ENCODE measurements at regions not wholly inside any gene's neighbourhood (a gene's known extent, or its start where the extent isn't known, plus 50 kb on each side); places are given as distances from the start of the nearest gene placed in this dataset.

- Histone ChIP-seq H3K18ac (ENCODE audit: low read length) (no peak overlapping the region), H3K4me1 (ENCODE audit: control insufficient read depth, low read depth, low read length) (no peaks in the 10 kb centered on the region), H3K4me2 (ENCODE audit: low read length) (no peak overlapping the region), H3K56ac (ENCODE audit: low read length) (no peak overlapping the region), H3K27me3 (ENCODE audit: insufficient read depth, low read length, poor library complexity) (no peaks in the 10 kb centered on the region), H3K27ac (ENCODE audit: low read depth, low read length) (no peak overlapping the region), H3K23ac (ENCODE audit: low read length) (no peak overlapping the region), H3K4ac (ENCODE audit: low read depth, low read length) (no peak overlapping the region), H2AK5ac (ENCODE audit: low read length) (no peak overlapping the region), H3K79me1 (ENCODE audit: low read length) (no peaks in the 10 kb centered on the region), H3K79me2 (ENCODE audit: control insufficient read depth, insufficient read depth, low read length) (no peaks in the 10 kb centered on the region), H4K8ac (ENCODE audit: low read depth, low read length) (no peak overlapping the region), H3K36me3 (ENCODE audit: control insufficient read depth, insufficient read depth, low read length) (no peaks in the 10 kb centered on the region), H2BK5ac (ENCODE audit: low read length) (no peak overlapping the region), H2BK120ac (ENCODE audit: low read depth, low read length) (no peak overlapping the region), H4K5ac (ENCODE audit: low read length) (no peak overlapping the region), H3K9ac (ENCODE audit: low read length) (no peak overlapping the region), H2BK15ac (replicated peaks; ENCODE audit: low read depth) (no peak overlapping the region), H3K4me3 (ENCODE audit: low read length) (no peak overlapping the region)
- DNase-seq, result no peak
- no CpG with 5 or more reads among the region's 1 CpG for WGBS (ENCODE audit: extremely low coverage, insufficient coverage, low lambda C conversion rate)
Observed at GRCh38 chr21:25461725-25462124, 145.6 kb downstream of the MRPL39 start.

DNA sequence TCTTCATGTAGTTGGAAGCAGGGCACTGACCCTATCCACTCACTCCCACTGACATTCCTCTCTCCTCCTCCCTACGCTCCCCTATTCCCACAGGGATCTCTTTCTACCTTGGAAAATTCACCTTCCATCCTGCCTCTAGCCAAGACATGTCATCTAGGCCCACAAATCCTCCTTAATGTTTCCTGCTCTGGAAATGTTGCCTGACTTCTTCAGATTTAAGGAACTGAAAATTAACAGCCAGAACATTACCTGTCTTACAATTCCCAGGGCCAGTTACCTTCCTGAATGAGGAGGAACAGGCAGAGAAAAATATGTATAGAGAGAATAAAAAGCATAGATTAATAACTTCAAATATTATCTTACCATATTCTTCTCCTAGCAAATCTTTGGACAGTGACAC lies 147.3 kb downstream of the MRPL39 start:
- Histone ChIP-seq H3K27ac (ENCODE audit: low read depth, low read length) (no peak overlapping the region), H3K4me2 (ENCODE audit: low read length) (no peak overlapping the region), H3K36me3 (ENCODE audit: control insufficient read depth, insufficient read depth, low read length) (no peaks in the 10 kb centered on the region), H4K8ac (ENCODE audit: low read depth, low read length) (no peak overlapping the region), H3K9ac (ENCODE audit: low read length) (no peak overlapping the region), H3K4me3 (ENCODE audit: low read length) (no peak overlapping the region), H2BK5ac (ENCODE audit: low read length) (no peak overlapping the region), H3K4me1 (ENCODE audit: control insufficient read depth, low read depth, low read length) (no peaks in the 10 kb centered on the region), H3K23ac (ENCODE audit: low read length) (no peak overlapping the region), H3K4ac (ENCODE audit: low read depth, low read length) (no peak overlapping the region), H3K27me3 (ENCODE audit: insufficient read depth, low read length, poor library complexity) (no peaks in the 10 kb centered on the region), H3K56ac (ENCODE audit: low read length) (no peak overlapping the region), H2BK120ac (ENCODE audit: low read depth, low read length) (no peak overlapping the region), H3K79me1 (ENCODE audit: low read length) (no peaks in the 10 kb centered on the region), H4K5ac (ENCODE audit: low read length) (no peak overlapping the region), H3K79me2 (ENCODE audit: control insufficient read depth, insufficient read depth, low read length) (no peaks in the 10 kb centered on the region), H3K18ac (ENCODE audit: low read length) (no peak overlapping the region), H2AK5ac (ENCODE audit: low read length) (no peak overlapping the region), H2BK15ac (replicated peaks; ENCODE audit: low read depth) (no peak overlapping the region)
- DNase-seq, result no peak
- WGBS (ENCODE audit: extremely low coverage, insufficient coverage, low lambda C conversion rate), result no CpG with 5 or more reads among the region's 1 CpG

DNA sequence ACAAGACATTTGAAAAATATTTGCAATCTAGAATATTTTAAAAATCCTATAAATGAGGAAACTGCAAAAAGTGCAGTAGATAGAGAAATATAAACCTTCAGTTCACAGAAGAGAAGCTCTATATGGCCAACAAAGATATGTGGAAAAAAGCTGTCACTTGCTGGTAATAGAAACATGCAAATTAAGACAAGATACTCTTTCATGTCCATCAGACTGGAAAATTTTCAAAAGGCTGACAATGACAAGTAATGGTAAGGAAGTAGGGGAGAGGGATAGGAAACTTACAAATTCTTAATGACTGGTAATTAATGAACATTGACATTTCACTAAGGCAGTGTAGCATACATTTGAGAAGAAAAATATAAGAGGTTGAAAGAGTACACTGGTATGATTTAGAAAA lies 147.9 kb downstream of the MRPL39 start:
- no peak overlapping the region for H3K27ac ChIP-seq (ENCODE audit: low read depth, low read length)
- no peak overlapping the region for H2BK15ac ChIP-seq (replicated peaks; ENCODE audit: low read depth)
- H3K36me3 ChIP-seq (ENCODE audit: control insufficient read depth, insufficient read depth, low read length), result no peaks in the 10 kb centered on the region
- no peak overlapping the region for H2BK120ac ChIP-seq (ENCODE audit: low read depth, low read length)
- no peak for DNase-seq
- H3K4me2 ChIP-seq (ENCODE audit: low read length), result no peak overlapping the region
- H3K56ac ChIP-seq (ENCODE audit: low read length), result no peak overlapping the region
- H3K9ac ChIP-seq (ENCODE audit: low read length), result no peak overlapping the region
- H3K4ac ChIP-seq (ENCODE audit: low read depth, low read length), result no peak overlapping the region
- H3K18ac ChIP-seq (ENCODE audit: low read length), result no peak overlapping the region
- H4K8ac ChIP-seq (ENCODE audit: low read depth, low read length), result no peak overlapping the region
- H3K4me1 ChIP-seq (ENCODE audit: control insufficient read depth, low read depth, low read length), result no peaks in the 10 kb centered on the region
- no peaks in the 10 kb centered on the region for H3K27me3 ChIP-seq (ENCODE audit: insufficient read depth, low read length, poor library complexity)
- no peaks in the 10 kb centered on the region for H3K79me1 ChIP-seq (ENCODE audit: low read length)
- H3K4me3 ChIP-seq (ENCODE audit: low read length), result no peak overlapping the region
- H2BK5ac ChIP-seq (ENCODE audit: low read length), result no peak overlapping the region
- H3K23ac ChIP-seq (ENCODE audit: low read length), result no peak overlapping the region
- H4K5ac ChIP-seq (ENCODE audit: low read length), result no peak overlapping the region
- no peak overlapping the region for H2AK5ac ChIP-seq (ENCODE audit: low read length)
- no peaks in the 10 kb centered on the region for H3K79me2 ChIP-seq (ENCODE audit: control insufficient read depth, insufficient read depth, low read length)

DNA sequence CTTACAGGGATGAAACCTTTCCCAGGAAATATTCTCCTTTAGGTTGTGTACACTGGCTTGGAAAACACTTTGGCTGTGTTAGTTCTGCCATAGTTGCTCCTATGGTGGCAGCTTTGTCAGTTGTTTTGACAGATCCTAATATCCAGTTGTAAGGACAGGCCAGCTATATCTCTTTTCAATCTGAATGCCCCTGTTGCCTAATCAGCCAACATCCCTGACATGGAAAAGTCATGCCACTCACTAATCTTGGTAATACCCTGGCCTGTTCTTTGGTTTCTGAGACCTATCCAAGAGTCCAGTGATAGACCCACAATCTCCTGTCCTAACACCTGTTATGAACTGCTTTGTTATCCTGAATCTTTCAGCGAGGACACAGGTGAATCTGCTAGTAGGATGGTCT lies 148.8 kb downstream of the MRPL39 start:
- Histone ChIP-seq H3K18ac (ENCODE audit: low read length) (no peak overlapping the region), H3K79me2 (ENCODE audit: control insufficient read depth, insufficient read depth, low read length) (no peaks in the 10 kb centered on the region), H3K79me1 (ENCODE audit: low read length) (no peaks in the 10 kb centered on the region), H3K27ac (ENCODE audit: low read depth, low read length) (no peak overlapping the region), H2BK15ac (replicated peaks; ENCODE audit: low read depth) (no peak overlapping the region), H2AK5ac (ENCODE audit: low read length) (no peak overlapping the region), H3K23ac (ENCODE audit: low read length) (no peak overlapping the region), H2BK120ac (ENCODE audit: low read depth, low read length) (no peak overlapping the region), H4K8ac (ENCODE audit: low read depth, low read length) (no peak overlapping the region), H3K27me3 (ENCODE audit: insufficient read depth, low read length, poor library complexity) (no peaks in the 10 kb centered on the region), H3K4me2 (ENCODE audit: low read length) (no peak overlapping the region), H3K9ac (ENCODE audit: low read length) (no peak overlapping the region), H4K5ac (ENCODE audit: low read length) (no peak overlapping the region), H3K4me1 (ENCODE audit: control insufficient read depth, low read depth, low read length) (no peaks in the 10 kb centered on the region), H3K4ac (ENCODE audit: low read depth, low read length) (no peak overlapping the region), H3K56ac (ENCODE audit: low read length) (no peak overlapping the region), H2BK5ac (ENCODE audit: low read length) (no peak overlapping the region), H3K4me3 (ENCODE audit: low read length) (no peak overlapping the region), H3K36me3 (ENCODE audit: control insufficient read depth, insufficient read depth, low read length) (no peaks in the 10 kb centered on the region)
- no peak for DNase-seq
- WGBS (ENCODE audit: extremely low coverage, insufficient coverage, low lambda C conversion rate), result no CpG with 5 or more reads among the region's 1 CpG

DNA sequence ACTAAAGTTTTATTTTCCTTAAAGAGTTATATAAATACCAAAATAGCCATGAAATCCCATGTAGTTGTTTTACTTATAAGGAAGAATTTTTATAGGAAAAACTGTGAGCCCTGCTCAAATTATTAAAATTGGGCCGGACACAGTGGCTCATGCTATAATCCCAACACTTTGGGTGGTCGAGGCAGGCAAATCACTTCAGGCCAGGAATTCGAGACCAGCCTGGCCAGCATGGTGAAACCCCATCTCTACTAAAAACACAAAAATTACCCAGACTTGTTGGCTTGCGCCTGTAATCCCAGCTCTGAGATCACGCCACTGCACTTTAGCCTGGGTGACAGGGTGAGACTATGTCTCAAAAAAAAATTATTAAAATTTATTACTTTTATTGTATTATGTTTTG lies 149.3 kb downstream of the MRPL39 start:
- no peak for DNase-seq
- Histone ChIP-seq H2BK5ac (ENCODE audit: low read length) (no peak overlapping the region), H3K4me3 (ENCODE audit: low read length) (no peak overlapping the region), H2BK120ac (ENCODE audit: low read depth, low read length) (no peak overlapping the region), H3K4ac (ENCODE audit: low read depth, low read length) (no peak overlapping the region), H2AK5ac (ENCODE audit: low read length) (no peak overlapping the region), H4K5ac (ENCODE audit: low read length) (no peak overlapping the region), H2BK15ac (replicated peaks; ENCODE audit: low read depth) (no peak overlapping the region), H3K9ac (ENCODE audit: low read length) (no peak overlapping the region), H3K79me2 (ENCODE audit: control insufficient read depth, insufficient read depth, low read length) (no peaks in the 10 kb centered on the region), H3K4me1 (ENCODE audit: control insufficient read depth, low read depth, low read length) (no peaks in the 10 kb centered on the region), H3K56ac (ENCODE audit: low read length) (no peak overlapping the region), H3K18ac (ENCODE audit: low read length) (no peak overlapping the region), H3K27me3 (ENCODE audit: insufficient read depth, low read length, poor library complexity) (no peaks in the 10 kb centered on the region), H3K4me2 (ENCODE audit: low read length) (no peak overlapping the region), H3K36me3 (ENCODE audit: control insufficient read depth, insufficient read depth, low read length) (no peaks in the 10 kb centered on the region), H3K23ac (ENCODE audit: low read length) (no peak overlapping the region), H3K27ac (ENCODE audit: low read depth, low read length) (no peak overlapping the region), H3K79me1 (ENCODE audit: low read length) (no peaks in the 10 kb centered on the region), H4K8ac (ENCODE audit: low read depth, low read length) (no peak overlapping the region)
- no CpG with 5 or more reads among the region's 5 CpGs for WGBS (ENCODE audit: extremely low coverage, insufficient coverage, low lambda C conversion rate)

DNA sequence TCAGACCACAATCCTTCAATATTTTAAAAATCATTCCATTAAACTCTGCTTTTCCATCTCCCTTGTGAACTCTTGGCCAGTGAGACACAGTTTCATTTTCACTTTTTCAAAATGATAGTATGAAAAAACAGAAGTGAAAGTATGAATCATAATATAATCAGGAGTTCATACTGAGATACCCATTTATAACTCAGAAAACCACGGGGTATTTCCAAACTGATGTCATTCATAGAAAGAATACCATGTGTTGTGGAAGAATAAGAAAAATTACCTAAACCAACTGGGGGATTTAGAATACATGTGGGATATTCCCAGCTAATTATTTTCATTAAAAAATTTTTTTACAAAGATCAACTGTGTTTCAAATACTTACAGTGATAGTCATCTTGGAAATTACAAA lies 149.9 kb downstream of the MRPL39 start:
- Histone ChIP-seq H3K56ac (ENCODE audit: low read length) (no peak overlapping the region), H3K27me3 (ENCODE audit: insufficient read depth, low read length, poor library complexity) (no peaks in the 10 kb centered on the region), H3K9ac (ENCODE audit: low read length) (no peak overlapping the region), H3K4me3 (ENCODE audit: low read length) (no peak overlapping the region), H2AK5ac (ENCODE audit: low read length) (no peak overlapping the region), H2BK120ac (ENCODE audit: low read depth, low read length) (no peak overlapping the region), H3K4ac (ENCODE audit: low read depth, low read length) (no peak overlapping the region), H3K18ac (ENCODE audit: low read length) (no peak overlapping the region), H3K23ac (ENCODE audit: low read length) (no peak overlapping the region), H3K79me1 (ENCODE audit: low read length) (no peaks in the 10 kb centered on the region), H3K27ac (ENCODE audit: low read depth, low read length) (no peak overlapping the region), H4K5ac (ENCODE audit: low read length) (no peak overlapping the region), H3K4me1 (ENCODE audit: control insufficient read depth, low read depth, low read length) (no peaks in the 10 kb centered on the region), H3K4me2 (ENCODE audit: low read length) (no peak overlapping the region), H3K36me3 (ENCODE audit: control insufficient read depth, insufficient read depth, low read length) (no peaks in the 10 kb centered on the region), H4K8ac (ENCODE audit: low read depth, low read length) (no peak overlapping the region), H2BK5ac (ENCODE audit: low read length) (no peak overlapping the region), H3K79me2 (ENCODE audit: control insufficient read depth, insufficient read depth, low read length) (no peaks in the 10 kb centered on the region), H2BK15ac (replicated peaks; ENCODE audit: low read depth) (no peak overlapping the region)
- no peak for DNase-seq
- WGBS (ENCODE audit: extremely low coverage, insufficient coverage, low lambda C conversion rate), result no CpG with 5 or more reads among the region's 1 CpG
